HG02885 (cell line): ENCODE measurements at regions not wholly inside any gene's neighbourhood (a gene's known extent, or its start where the extent isn't known, plus 50 kb on each side); places are given as distances from the start of the nearest gene placed in this dataset.
"Not testable (repeated sequence)": the region's sequence is repeated elsewhere in the genome, so short reads cannot be mapped to it uniquely, and the experiment has no call there.

Source experiments
- ATAC-seq: cut with Tn5 transposase; IDR thresholded peaks from one replicate; pipeline ENCODE4 v1.9.1; 2021; ENCODE audit warnings: mild to moderate bottlenecking; ENCODE audit not compliant: unreplicated experiment, poor library complexity

DNA sequence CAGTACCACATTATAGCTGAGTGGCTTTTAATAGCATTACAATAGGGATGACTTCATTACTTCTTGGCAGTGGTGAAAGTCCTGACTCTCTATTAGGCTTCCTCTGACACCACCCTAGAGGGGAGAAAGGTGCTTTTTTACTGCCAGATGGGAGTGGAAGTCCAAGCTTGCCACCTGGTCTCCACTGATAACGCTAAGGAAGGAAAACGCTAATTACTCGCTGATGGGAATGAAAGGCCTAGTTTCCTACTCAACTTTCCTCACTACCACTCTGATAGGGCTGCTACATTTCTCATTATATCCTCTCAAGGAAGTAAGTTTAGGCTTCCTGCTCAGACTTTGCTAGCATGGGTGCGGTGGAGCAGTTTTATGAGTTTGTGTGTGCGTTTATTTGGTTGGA, 62.3 kb upstream of the PAGE3 start:
- no peak for ATAC-seq

DNA sequence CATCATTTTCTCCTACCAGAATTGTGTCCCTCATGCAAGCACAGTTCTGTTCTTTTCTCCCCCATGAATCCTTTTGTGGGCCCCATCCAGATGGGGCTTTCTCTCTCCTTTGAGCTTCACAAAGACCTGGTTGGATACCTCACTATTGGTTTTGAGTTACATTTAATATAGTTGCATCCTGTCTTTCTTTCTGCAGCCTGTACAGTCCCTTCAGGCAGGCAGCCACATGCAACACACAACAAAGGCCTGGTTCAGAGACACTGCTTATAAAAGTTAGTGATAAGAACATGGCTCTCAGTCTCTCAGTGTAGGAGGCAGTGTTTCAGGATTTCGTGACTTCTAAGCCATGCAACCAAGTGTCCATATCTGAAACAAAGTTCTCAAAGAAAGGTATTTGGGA, 70.6 kb upstream of the PAGE3 start:
- ATAC-seq, result no peak

DNA sequence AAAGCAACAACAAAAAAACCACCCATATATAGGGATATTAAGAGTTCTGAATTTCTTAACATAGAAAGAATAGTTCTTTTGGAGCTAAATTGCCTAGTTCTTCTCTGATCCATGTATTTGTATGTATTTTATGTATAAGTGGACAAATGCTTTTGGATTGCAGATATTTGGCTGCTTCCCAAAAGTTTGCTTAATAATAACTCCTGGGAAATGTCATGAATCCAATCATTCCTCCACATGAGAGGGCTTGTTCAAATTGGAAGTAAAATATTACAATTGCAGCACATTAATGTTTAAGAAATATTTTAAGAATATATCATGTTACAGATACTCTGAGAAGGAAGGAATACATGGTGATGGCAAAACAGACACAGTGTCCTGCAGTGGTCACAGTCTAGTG, 71.5 kb upstream of the PAGE3 start:
- ATAC-seq, result no peak

DNA sequence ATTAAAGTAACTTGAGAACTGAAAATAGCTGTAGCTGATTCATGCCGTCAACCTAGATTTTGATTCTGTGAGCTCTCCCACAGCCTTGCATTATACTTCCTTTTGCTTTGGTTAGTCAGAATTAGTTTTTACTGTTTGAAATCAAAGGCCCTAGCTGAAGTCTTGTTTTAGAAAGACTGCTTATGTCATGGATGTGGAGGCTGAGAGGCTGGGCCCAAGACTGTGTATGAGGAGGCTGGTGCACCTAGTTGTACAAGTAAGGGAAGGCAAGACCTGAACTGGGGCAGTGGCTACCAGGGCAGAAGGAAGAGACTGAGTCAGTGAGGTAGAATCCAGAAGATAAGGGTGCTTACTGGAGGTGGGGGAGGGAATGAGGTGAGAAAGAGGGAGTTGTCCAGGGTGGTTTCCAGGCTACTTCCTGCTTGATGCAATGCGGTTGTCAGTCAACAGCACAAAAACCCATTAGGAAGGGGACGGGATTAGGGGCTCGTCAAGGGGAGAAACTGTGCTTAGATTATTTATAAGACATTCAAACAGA, 76.2 kb upstream of the PAGE3 start:
- ATAC-seq, result no peak

DNA sequence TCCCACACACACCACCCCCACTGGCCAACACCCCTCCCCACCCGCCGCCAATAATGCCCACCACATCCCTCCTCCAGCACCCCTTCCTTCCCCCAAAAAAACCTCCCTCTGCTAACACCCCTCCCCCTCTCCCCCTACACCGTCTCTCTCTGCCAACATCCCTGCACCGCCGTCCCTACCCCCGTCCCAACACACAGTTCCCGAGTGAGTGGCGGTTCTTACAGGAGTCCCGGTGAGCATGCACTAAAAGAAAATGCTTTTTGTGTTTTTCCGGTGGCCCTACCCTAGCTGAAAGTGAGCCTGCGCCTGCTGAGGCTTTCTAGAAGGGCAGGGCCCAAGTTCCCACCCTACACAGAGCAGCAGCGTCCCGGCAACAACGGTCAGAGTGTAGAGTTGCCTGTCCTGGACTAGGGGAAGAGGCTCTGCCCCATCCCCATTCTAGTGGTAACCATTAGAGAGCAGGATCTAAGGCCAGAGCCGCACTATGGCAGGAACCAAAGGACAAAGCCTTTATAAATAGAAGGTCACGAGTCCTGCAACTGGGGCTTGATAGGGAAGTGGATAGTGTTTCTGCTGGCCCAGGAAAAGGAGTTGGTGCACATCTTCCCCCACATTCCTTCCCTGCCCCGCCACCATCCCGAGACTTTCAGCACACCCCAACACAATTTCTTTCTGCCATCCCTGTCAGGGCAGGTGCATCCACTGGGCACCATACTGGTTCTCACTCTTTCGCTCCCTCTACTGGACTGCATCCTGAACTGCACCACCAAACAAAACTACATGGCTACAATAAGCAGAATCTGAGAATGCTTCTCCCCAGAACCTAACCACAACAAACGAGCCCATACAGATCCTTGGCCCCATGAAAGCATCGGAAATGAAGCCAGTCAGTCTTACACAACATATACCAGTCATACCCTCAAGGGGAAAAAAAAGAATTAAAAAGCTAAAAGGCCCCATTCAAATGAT, 78.1 kb upstream of the PAGE3 start:
- peak; percentile 85 for ATAC-seq

DNA sequence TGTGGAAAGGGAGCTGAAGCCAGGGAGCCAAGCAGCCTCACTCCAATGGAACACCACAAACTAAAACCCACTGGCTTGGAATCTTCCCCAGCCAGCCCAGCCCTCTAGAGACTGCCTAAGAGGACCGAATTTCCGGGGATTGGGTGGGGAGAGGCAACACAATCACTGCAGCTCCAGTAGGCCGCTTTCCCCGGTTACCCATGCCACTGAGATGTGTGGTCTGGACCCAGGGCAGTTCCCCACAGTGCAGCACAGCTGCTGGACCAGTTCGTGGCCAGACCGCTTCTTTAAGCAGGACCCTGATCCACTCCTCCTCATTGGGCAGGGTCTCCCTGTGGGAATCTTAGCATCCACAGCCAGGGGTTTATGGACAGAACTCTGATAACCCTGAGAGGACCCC, 91.9 kb upstream of the PAGE3 start:
- ATAC-seq, result no peak

DNA sequence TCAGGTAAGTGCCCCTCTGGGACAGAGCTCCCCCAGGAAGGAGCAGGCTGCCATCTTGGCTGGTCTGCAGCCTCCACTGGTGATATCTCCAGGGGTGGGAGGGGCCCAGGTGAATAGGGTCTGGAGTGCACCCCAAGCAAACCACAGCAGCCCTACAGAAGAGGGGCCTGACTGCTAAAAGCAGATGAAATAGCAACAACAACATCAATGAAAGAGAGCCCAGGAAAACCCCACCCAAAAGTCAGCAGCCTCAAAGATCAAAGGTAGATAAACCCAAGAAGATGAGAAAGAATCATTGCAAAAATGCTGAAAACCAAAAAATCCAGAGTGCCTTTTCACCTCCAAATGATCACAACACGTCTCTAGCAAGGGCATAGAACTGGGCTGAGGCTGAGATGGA, 92.5 kb upstream of the PAGE3 start:
- no peak for ATAC-seq

DNA sequence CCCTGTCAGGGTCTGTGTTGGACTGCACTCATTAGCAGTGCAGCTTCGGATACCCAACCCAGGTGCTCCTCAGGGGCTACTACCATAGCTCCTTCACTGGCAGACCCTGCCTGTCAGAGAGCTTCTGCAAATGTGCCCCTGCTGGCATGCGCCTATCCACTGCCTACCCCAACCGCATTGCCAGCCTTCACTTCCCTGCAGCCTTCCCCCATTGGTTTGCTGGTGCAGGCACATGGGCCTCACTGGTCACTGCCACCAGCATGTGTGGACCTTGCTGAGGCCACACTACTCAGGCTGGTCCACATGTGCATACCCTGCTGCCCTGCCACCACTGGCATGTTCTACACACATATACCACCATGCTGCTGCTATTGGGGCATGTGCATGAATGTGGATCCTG, 72.5 kb upstream of the MAGEH1 start:
- no peak for ATAC-seq

DNA sequence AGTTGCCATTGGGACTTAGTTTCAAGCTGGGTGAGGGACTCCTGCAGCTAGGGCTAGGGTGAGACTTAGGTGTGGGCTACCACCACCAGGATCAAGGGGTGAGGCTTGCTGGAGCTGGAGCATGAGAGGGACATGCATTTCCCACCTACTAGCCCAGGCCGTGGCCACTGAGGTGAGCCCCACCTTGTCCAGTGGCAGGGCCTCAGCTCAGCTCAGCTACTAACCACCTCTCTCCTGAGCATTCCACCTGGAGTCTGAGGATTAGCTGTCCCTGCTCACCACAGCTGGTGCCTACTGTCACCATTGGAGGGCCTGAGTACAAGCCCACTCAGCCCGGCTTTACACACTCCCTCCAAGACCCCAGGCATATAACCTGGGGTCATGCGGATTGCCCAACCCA, 62.6 kb upstream of the MAGEH1 start:
- no peak for ATAC-seq

DNA sequence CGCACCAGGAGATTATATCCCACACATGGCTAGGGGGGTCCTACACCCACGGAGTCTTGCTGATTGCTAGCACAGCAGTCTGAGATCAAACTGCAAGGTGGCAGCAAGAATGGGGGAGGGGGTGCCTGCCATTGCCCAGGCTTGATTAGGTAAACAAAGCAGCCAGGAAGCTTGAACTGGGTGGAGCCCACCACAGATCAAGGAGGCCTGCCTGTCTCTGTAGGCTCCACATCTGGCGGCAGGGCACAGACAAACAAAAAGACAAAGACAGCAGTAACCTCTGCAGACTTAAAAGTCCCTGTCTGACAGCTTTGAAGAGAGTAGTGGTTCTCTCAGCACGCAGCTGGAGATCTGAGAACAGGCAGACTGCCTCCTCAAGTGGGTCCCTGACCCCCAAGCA, 55.1 kb upstream of the MAGEH1 start:
- ATAC-seq, result not testable (repeated sequence)
